B cell (primary cell): ENCODE measurements at regions not wholly inside any gene's neighbourhood (a gene's known extent, or its start where the extent isn't known, plus 50 kb on each side); places are given as distances from the start of the nearest gene placed in this dataset.
"Not testable (repeated sequence)": the region's sequence is repeated elsewhere in the genome, so short reads cannot be mapped to it uniquely, and the experiment has no call there.

Experiments used
- ATAC-seq: fragments of 200-7000 bp; cut with Tn5 transposase; one replicate; pipeline ENCODE4 v1.10.0; 2021; ENCODE audit warnings: low read depth, mild to moderate bottlenecking, moderate number of reproducible peaks, moderate library complexity
- CTCF ChIA-PET: fragments of 350-600 bp; sonication (Branson Sonifier 250); formaldehyde crosslinking; loops from one replicate; lab custom pipeline; 2021; ENCODE audit warnings: antibody characterized with exemption, inconsistent platforms; lab: Charles Lee
- POLR2A ChIA-PET: fragments of 350-600 bp; sonication (Branson Sonifier 250); formaldehyde crosslinking; loops from one replicate; lab custom pipeline; 2021; ENCODE audit warnings: antibody characterized with exemption; lab: Charles Lee
- DNase-seq: peaks from one replicate; pipeline ENCODE4 v3.0.0; 2013
- H2AFZ ChIP-seq: 2 replicates; pipeline ENCODE4 v1.6.1; 2012; ENCODE audit warnings: mild to moderate bottlenecking, low read depth, low read length; ENCODE audit not compliant: insufficient read depth, poor library complexity, severe bottlenecking
- H3K27ac ChIP-seq, 2 donors: 1 replicate in 1 of 2; 2 replicates in 1 of 2; pipeline ENCODE4 v1.5.1; 2012 to 2013; ENCODE audit warnings: low read length in 2 of 2, mild to moderate bottlenecking in 2 of 2, moderate library complexity in 1 of 2
- H3K27me3 ChIP-seq, 4 experiments: fragments of 200-600 bp in 1 of 4; sonication (generic) in 1 of 4; replicated peaks in 1 of 4; 1 replicate in 2 of 4; 2 replicates in 2 of 4; pipeline versions ENCODE4 v1.6.1 to v1.7.0; 2013 to 2016; ENCODE audit warnings: low read length in 3 of 4, mild to moderate bottlenecking in 2 of 4, mixed read lengths in 1 of 4, moderate library complexity in 1 of 4; ENCODE audit not compliant: insufficient read depth in 4 of 4, control insufficient read depth in 3 of 4; ENCODE audit errors: control extremely low read depth in 1 of 4
- H3K36me3 ChIP-seq, 2 experiments: replicated peaks in 1 of 2; 1 replicate in 1 of 2; 2 replicates in 1 of 2; pipeline versions ENCODE4 v1.6.1 to v1.7.1; 2013; ENCODE audit warnings: low read length in 1 of 2; ENCODE audit not compliant: insufficient read depth in 2 of 2, control insufficient read depth in 1 of 2; ENCODE audit errors: control extremely low read depth in 1 of 2, extremely low read depth in 1 of 2
- H3K4me1 ChIP-seq, 2 donors: fragments of 200-600 bp in 1 of 2; sonication (generic) in 1 of 2; 1 replicate in 1 of 2; 2 replicates in 1 of 2; pipeline versions ENCODE4 v1.5.1 to v1.6.1; 2013 to 2017; ENCODE audit warnings: low read length in 2 of 2; ENCODE audit not compliant: control insufficient read depth in 2 of 2, insufficient read depth in 2 of 2
- H3K4me2 ChIP-seq: replicated peaks from 2 replicates; pipeline ENCODE3; 2012; ENCODE audit warnings: mild to moderate bottlenecking, low read depth, low read length; ENCODE audit not compliant: poor library complexity, severe bottlenecking
- H3K4me3 ChIP-seq, 5 experiments: fragments of 200-600 bp in 1 of 5; sonication (generic) in 1 of 5; 1 replicate in 3 of 5; 2 replicates in 2 of 5; pipeline versions ENCODE4 v1.5.1 to v1.7.0; 2011 to 2016; ENCODE audit warnings: low read length in 4 of 5, mild to moderate bottlenecking in 4 of 5, low read depth in 2 of 5, control low read depth in 1 of 5, moderate library complexity in 1 of 5; ENCODE audit not compliant: insufficient read depth in 1 of 5; ENCODE audit errors: control extremely low read depth in 1 of 5, extremely low read depth in 1 of 5
- H3K79me2 ChIP-seq: fragments of 200-600 bp; sonication (generic); one replicate; pipeline ENCODE4 v1.6.0; 2016; ENCODE audit warnings: low read length; ENCODE audit not compliant: control insufficient read depth, insufficient read depth
- H3K9ac ChIP-seq: fragments of 200-600 bp; sonication (generic); 2 replicates; pipeline ENCODE4 v1.6.1; 2017; ENCODE audit warnings: mild to moderate bottlenecking, low read length, moderate library complexity
- H3K9me3 ChIP-seq, 3 donors: one replicate each; pipeline versions ENCODE4 v1.6.1 to v1.7.1; 2013; ENCODE audit warnings: low read length in 2 of 3; ENCODE audit not compliant: control insufficient read depth in 2 of 3, insufficient read depth in 1 of 3; ENCODE audit errors: control extremely low read depth in 1 of 3
- H4K20me1 ChIP-seq: 2 replicates; pipeline ENCODE4 v1.6.0; 2012; ENCODE audit warnings: mild to moderate bottlenecking, low read length; ENCODE audit not compliant: insufficient read depth, control insufficient read depth, poor library complexity, severe bottlenecking
- H3K27ac Mint-ChIP-seq: one replicate; pipeline ENCODE4 v1.8.0; 2021; ENCODE audit warnings: mixed read lengths
- H3K27me3 Mint-ChIP-seq: one replicate; pipeline ENCODE4 v1.8.0; 2021; ENCODE audit warnings: mixed read lengths
- H3K4me1 Mint-ChIP-seq: one replicate; pipeline ENCODE4 v1.8.0; 2021; ENCODE audit warnings: mixed read lengths
- H3K4me3 Mint-ChIP-seq: one replicate; pipeline ENCODE4 v1.8.0; 2021; ENCODE audit warnings: mixed read lengths
- H3K9me3 Mint-ChIP-seq: one replicate; pipeline ENCODE4 v1.8.0; 2022; ENCODE audit warnings: mixed read lengths; ENCODE audit not compliant: insufficient read depth
- EZH2 ChIP-seq: IDR thresholded peaks from 2 replicates; pipeline ENCODE4 v1.6.1; 2012; ENCODE audit warnings: borderline replicate concordance, low read depth, mild to moderate bottlenecking, moderate library complexity, low read length; ENCODE audit not compliant: insufficient read depth, poor library complexity, severe bottlenecking
- WGBS: methylation state at CpG from one replicate; pipeline ENCODE4 v1.1.5; 2013; ENCODE audit warnings: missing lambda C conversion rate; ENCODE audit not compliant: insufficient coverage; 5-methylcytosine and 5-hydroxymethylcytosine counted together
- intact Hi-C: fragments of 100-400 bp; cut with micrococcal nuclease; formaldehyde crosslinking; loops from one replicate; pipeline ENCODE4 v1.10.0; 2022
- TF ChIP-seq, protein P1 (sequence below): fragments of 200-600 bp; IDR thresholded peaks from one replicate; pipeline ENCODE4 v1.8.0; 2022; ENCODE audit warnings: antibody characterized with exemption, mild to moderate bottlenecking

DNA sequence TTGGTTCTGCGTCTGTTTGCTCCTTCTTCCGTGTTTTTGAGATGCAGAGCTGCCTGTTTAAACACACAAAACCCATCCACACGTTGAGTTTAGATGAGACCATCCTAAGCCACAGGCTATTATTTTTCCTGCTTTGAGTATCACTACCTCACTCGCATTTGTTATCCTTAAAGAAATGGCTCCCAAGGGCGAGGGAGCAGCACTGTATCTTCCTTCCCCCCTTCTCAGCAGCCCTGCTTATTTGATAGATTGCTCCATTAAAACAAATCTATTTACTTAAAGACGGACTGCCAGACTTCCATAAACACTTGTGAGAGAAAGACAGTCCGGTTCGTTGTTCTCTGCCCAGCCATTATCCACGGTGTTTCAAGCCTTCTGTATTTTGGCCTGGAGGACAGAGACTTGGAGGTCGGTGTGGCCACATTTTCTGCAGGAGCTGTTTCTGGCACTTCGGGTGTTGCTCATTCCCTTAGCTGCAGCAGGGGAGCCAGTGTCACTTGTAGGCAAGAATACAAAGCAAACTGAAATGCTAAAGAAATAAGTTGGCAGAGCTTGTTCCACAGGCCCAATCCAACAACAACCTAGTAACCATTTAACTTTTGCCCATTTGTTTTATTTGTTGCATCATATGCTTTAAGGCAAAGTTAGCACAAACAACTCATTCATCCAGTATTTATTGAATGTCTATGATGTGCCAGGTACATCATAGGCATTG, 275.4 kb downstream of the TTC6 start:
- POLR2A ChIA-PET, result no interaction called here
- TF ChIP-seq, protein P1, sequence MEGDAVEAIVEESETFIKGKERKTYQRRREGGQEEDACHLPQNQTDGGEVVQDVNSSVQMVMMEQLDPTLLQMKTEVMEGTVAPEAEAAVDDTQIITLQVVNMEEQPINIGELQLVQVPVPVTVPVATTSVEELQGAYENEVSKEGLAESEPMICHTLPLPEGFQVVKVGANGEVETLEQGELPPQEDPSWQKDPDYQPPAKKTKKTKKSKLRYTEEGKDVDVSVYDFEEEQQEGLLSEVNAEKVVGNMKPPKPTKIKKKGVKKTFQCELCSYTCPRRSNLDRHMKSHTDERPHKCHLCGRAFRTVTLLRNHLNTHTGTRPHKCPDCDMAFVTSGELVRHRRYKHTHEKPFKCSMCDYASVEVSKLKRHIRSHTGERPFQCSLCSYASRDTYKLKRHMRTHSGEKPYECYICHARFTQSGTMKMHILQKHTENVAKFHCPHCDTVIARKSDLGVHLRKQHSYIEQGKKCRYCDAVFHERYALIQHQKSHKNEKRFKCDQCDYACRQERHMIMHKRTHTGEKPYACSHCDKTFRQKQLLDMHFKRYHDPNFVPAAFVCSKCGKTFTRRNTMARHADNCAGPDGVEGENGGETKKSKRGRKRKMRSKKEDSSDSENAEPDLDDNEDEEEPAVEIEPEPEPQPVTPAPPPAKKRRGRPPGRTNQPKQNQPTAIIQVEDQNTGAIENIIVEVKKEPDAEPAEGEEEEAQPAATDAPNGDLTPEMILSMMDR, result no peak
- TF ChIP-seq EZH2, result no peak
- DNase-seq, result no peak
- no peaks in the 10 kb centered on the region for H3K79me2 ChIP-seq
- H3K27me3 ChIP-seq, result no peaks in the 10 kb centered on the region
- no peaks in the 10 kb centered on the region for H3K4me1 Mint-ChIP-seq
- 80% methylated on average over 11 of the region's 11 CpGs for WGBS
- H3K4me1 ChIP-seq, result no peaks in the 10 kb centered on the region
- H3K27ac ChIP-seq, result no peak overlapping the region
- H3K36me3 ChIP-seq, result no peaks in the 10 kb centered on the region
- no peak overlapping the region for H3K4me3 ChIP-seq
- H3K27ac Mint-ChIP-seq, result no peak overlapping the region
- CTCF ChIA-PET, result no interaction called here
- no peaks in the 10 kb centered on the region for H3K27me3 Mint-ChIP-seq
- peaks cover 0 to 9% (median 0%) of the 10 kb centered on the region in 3 donors for H3K9me3 ChIP-seq
- H3K9me3 Mint-ChIP-seq, result no peaks in the 10 kb centered on the region
- no peak overlapping the region for H3K4me2 ChIP-seq
- no peak overlapping the region for H3K9ac ChIP-seq
- no peak overlapping the region for H3K4me3 Mint-ChIP-seq
- intact Hi-C loops, result no loop called here
- ATAC-seq, result no peak
- H2AFZ ChIP-seq, result no peak overlapping the region
- H4K20me1 ChIP-seq, result no peaks in the 10 kb centered on the region

DNA sequence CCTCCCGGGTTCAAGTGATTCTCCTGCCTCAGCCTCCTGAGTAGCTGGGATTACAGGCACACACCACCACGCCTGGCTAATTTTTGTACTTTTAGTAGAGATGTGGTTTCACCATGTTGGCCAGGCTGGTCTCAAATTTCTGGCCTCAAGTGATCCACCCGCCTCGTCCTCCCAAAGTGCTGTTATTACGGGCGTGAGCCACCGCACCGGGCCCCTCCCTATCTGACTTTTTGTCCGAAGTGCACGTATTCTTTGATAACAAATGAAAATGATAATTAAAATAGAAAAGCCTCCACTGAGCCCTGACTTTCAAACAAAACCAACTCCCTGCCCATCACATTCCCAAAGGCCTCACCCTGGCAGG, 278.6 kb downstream of the TTC6 start:
- intact Hi-C loops, H3K9me3 ChIP-seq, H3K79me2 ChIP-seq, H3K27ac ChIP-seq, DNase-seq, H3K4me1 Mint-ChIP-seq, H3K4me2 ChIP-seq, ATAC-seq, H3K27me3 Mint-ChIP-seq, H3K4me3 ChIP-seq, H4K20me1 ChIP-seq, H3K36me3 ChIP-seq, H3K4me3 Mint-ChIP-seq, H3K4me1 ChIP-seq, H3K9me3 Mint-ChIP-seq, H3K27ac Mint-ChIP-seq, H3K9ac ChIP-seq, H2AFZ ChIP-seq, POLR2A ChIA-PET, H3K27me3 ChIP-seq, CTCF ChIA-PET: not testable (repeated sequence)
- WGBS, result no CpG with 5 or more reads among the region's 10 CpGs
